ENCODE measurements at regions not wholly inside any gene's neighbourhood (a gene's known extent, or its start where the extent isn't known, plus 50 kb on each side); places are given as distances from the start of the nearest gene placed in this dataset.

DNA sequence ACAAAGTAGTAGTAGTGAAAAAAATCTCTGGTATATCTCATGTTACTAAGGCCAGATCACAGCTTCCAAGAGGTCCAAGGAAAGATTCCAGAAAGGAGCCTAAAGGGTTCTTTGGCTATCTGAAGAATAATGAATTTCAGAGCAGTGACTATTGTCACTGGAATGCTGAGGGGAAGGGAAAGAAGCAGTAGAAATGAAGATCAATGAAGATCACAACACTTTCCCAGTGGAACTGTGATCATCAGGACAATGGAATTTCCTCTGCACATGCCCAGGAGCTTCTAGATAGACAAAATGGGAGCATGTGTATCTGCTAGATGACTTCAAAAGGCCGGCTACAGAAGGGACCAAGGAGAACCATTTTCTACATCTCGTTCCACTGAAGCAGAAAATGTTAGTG lies 219.5 kb upstream of the PHYHIPL start:
- ChIA-PET POLR2A (no interaction called here), CTCF (interaction anchor here (0.6 kb wide), 2 partner anchors 256 to 280 kb away, joined by 3 read pairs; no protein-coding TSS in a partner anchor)
- TF ChIP-seq, protein P1, sequence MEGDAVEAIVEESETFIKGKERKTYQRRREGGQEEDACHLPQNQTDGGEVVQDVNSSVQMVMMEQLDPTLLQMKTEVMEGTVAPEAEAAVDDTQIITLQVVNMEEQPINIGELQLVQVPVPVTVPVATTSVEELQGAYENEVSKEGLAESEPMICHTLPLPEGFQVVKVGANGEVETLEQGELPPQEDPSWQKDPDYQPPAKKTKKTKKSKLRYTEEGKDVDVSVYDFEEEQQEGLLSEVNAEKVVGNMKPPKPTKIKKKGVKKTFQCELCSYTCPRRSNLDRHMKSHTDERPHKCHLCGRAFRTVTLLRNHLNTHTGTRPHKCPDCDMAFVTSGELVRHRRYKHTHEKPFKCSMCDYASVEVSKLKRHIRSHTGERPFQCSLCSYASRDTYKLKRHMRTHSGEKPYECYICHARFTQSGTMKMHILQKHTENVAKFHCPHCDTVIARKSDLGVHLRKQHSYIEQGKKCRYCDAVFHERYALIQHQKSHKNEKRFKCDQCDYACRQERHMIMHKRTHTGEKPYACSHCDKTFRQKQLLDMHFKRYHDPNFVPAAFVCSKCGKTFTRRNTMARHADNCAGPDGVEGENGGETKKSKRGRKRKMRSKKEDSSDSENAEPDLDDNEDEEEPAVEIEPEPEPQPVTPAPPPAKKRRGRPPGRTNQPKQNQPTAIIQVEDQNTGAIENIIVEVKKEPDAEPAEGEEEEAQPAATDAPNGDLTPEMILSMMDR (IDR thresholded peaks at IDR 0.05; ENCODE audit: unreplicated experiment), result no peak
- H3K27me3 Mint-ChIP-seq (ENCODE audit: insufficient read depth, unreplicated experiment), result no peaks in the 10 kb centered on the region
- H3K27ac Mint-ChIP-seq (ENCODE audit: low read depth, unreplicated experiment), result no peak overlapping the region
- intact Hi-C loops (cut with micrococcal nuclease), result no loop called here
- H3K4me1 Mint-ChIP-seq (ENCODE audit: insufficient read depth, unreplicated experiment), result no peaks in the 10 kb centered on the region
- DNase-seq (ENCODE audit: unreplicated experiment), result no peak
- H3K9me3 Mint-ChIP-seq (ENCODE audit: unreplicated experiment), result peaks cover 6% of the 10 kb centered on the region
- H3K4me3 Mint-ChIP-seq (ENCODE audit: unreplicated experiment), result no peak overlapping the region
- BruUV-seq (replicated peaks), result no TSS peak
- H3K36me3 Mint-ChIP-seq (ENCODE audit: insufficient read depth, unreplicated experiment), result no peaks in the 10 kb centered on the region

DNA sequence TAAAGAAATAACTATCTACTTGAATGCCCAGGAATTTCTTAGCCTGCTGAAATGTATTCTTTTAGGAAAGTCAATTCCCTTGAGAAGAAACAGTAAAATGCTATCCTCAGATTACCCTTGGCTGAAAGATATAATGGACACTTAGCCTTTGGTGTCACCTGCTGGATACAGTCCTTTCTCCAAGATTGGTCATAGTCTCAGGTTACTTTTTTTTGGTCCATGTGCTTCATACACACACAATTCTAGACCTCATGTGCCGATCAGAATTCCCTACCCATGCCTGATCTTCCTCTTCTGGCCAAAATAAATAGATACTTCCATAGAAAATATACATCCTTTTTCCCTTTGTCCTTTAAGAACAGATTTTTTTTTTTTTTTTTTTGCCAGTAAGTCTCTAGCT lies 218.9 kb upstream of the PHYHIPL start:
- H3K4me3 Mint-ChIP-seq (ENCODE audit: unreplicated experiment), result no peak overlapping the region
- H3K27ac Mint-ChIP-seq (ENCODE audit: low read depth, unreplicated experiment), result no peak overlapping the region
- H3K9me3 Mint-ChIP-seq (ENCODE audit: unreplicated experiment), result peaks cover 6% of the 10 kb centered on the region
- H3K4me1 Mint-ChIP-seq (ENCODE audit: insufficient read depth, unreplicated experiment), result no peaks in the 10 kb centered on the region
- TF ChIP-seq, protein P1 (IDR thresholded peaks at IDR 0.05; ENCODE audit: unreplicated experiment), result no peak
- intact Hi-C loops (cut with micrococcal nuclease), result no loop called here
- H3K27me3 Mint-ChIP-seq (ENCODE audit: insufficient read depth, unreplicated experiment), result no peaks in the 10 kb centered on the region
- BruUV-seq (replicated peaks), result no TSS peak
- POLR2A ChIA-PET, result no interaction called here
- DNase-seq (ENCODE audit: unreplicated experiment), result no peak
- H3K36me3 Mint-ChIP-seq (ENCODE audit: insufficient read depth, unreplicated experiment), result no peaks in the 10 kb centered on the region
- CTCF ChIA-PET, result interaction anchor here (0.5 to 0.6 kb wide), 3 partner anchors 111 to 279 kb away, joined by 3 to 6 read pairs (median 3); no protein-coding TSS in a partner anchor

DNA sequence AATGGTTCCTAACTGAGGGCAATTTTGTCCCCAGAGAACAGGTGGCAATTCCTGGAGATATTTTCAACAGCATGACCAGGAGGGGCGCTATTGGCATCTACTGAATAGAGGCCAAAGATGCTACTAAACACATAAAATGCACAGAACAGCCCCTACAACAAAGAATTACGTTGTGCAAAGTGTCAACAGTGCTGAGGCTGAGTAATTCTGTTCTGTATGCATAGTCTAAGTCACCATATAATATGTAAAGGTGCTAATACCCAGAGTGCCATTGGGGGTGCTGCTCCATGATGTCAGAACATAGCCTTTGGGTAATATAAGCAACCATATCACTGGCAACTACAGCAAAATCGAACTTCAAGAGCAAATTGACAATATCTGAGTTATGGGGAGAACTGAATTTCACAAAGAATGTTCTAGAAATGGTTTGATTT lies 213.3 kb upstream of the PHYHIPL start:
- no peak overlapping the region for H3K27ac Mint-ChIP-seq (ENCODE audit: low read depth, unreplicated experiment)
- intact Hi-C loops (cut with micrococcal nuclease), result no loop called here
- DNase-seq (ENCODE audit: unreplicated experiment), result peak; percentile 21
- POLR2A ChIA-PET, result no interaction called here
- TF ChIP-seq, protein P1 (IDR thresholded peaks at IDR 0.05; ENCODE audit: unreplicated experiment), result no peak
- CTCF ChIA-PET, result interaction anchor here (1.0 kb wide), 1 partner anchor 533 kb away, joined by 4 read pairs; no protein-coding TSS in a partner anchor
- H3K4me3 Mint-ChIP-seq (ENCODE audit: unreplicated experiment), result no peak overlapping the region
- H3K27me3 Mint-ChIP-seq (ENCODE audit: insufficient read depth, unreplicated experiment), result peaks cover 25% of the 10 kb centered on the region
- BruUV-seq (replicated peaks), result no TSS peak
- peaks cover 6% of the 10 kb centered on the region for H3K9me3 Mint-ChIP-seq (ENCODE audit: unreplicated experiment)
- H3K4me1 Mint-ChIP-seq (ENCODE audit: insufficient read depth, unreplicated experiment), result no peaks in the 10 kb centered on the region
- H3K36me3 Mint-ChIP-seq (ENCODE audit: insufficient read depth, unreplicated experiment), result no peaks in the 10 kb centered on the region

DNA sequence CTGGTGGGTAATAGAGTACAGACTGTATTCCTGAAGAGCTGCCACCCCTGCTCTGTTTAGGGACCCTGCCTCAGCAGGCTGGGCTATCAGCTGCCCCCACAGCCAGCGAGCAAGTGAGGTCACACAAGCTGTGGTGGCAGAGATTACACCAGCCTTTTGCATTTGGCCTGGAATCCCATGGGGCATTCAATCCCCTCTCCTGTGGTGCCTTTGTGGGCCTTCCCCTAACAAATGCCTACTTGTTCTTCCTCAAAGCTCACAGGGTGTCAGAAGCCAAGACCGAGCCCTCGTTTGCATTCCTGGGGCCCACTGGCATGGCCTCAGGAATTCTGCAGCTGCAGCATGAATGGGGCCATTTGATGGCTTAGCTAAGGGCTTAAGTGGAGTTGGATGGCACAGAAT lies 212.7 kb upstream of the PHYHIPL start:
- H3K4me3 Mint-ChIP-seq (ENCODE audit: unreplicated experiment), result no peak overlapping the region
- no peaks in the 10 kb centered on the region for H3K4me1 Mint-ChIP-seq (ENCODE audit: insufficient read depth, unreplicated experiment)
- CTCF ChIA-PET, result interaction anchor here (0.6 to 1.8 kb wide), 4 partner anchors 10 to 659 kb away, joined by 3 to 7 read pairs (median 4); no protein-coding TSS in a partner anchor
- H3K9me3 Mint-ChIP-seq (ENCODE audit: unreplicated experiment), result peaks cover 6% of the 10 kb centered on the region
- DNase-seq (ENCODE audit: unreplicated experiment), result no peak
- TF ChIP-seq, protein P1 (IDR thresholded peaks at IDR 0.05; ENCODE audit: unreplicated experiment), result no peak
- no peaks in the 10 kb centered on the region for H3K36me3 Mint-ChIP-seq (ENCODE audit: insufficient read depth, unreplicated experiment)
- BruUV-seq (replicated peaks), result no TSS peak
- peaks cover 31% of the 10 kb centered on the region for H3K27me3 Mint-ChIP-seq (ENCODE audit: insufficient read depth, unreplicated experiment)
- POLR2A ChIA-PET, result no interaction called here
- H3K27ac Mint-ChIP-seq (ENCODE audit: low read depth, unreplicated experiment), result no peak overlapping the region
- intact Hi-C loops (cut with micrococcal nuclease), result no loop called here
